Right atrium auricular region (tissue), 2 donors: ENCODE measurements at regions not wholly inside any gene's neighbourhood (a gene's known extent, or its start where the extent isn't known, plus 50 kb on each side); places are given as distances from the start of the nearest gene placed in this dataset.

Source experiments
- DNase-seq: peaks from one replicate; pipeline ENCODE4 v3.0.0-alpha.2; 2019; ENCODE audit warnings: low spot score
- H3K27ac ChIP-seq, 2 donors: fragments of 200-600 bp; sonication (generic); 1 replicate in 1 of 2; 2 replicates in 1 of 2; pipeline ENCODE4 v1.5.1; 2016 to 2019
- H3K27me3 ChIP-seq, 2 donors: fragments of 200-600 bp; sonication (generic); one replicate each; pipeline versions ENCODE4 v1.5.1 to v1.6.0; 2017 to 2019
- H3K36me3 ChIP-seq: fragments of 200-600 bp; sonication (generic); one replicate; pipeline ENCODE4 v1.5.1; 2016
- H3K4me1 ChIP-seq, 2 donors: fragments of 200-600 bp; sonication (generic); one replicate each; pipeline versions ENCODE4 v1.5.1 to v1.6.0; 2017 to 2019
- H3K4me3 ChIP-seq, 2 donors: fragments of 200-600 bp; sonication (generic); 1 replicate in 1 of 2; 2 replicates in 1 of 2; pipeline ENCODE4 v1.5.1; 2017 to 2019; ENCODE audit warnings: mild to moderate bottlenecking in 1 of 2, moderate library complexity in 1 of 2
- H3K9me3 ChIP-seq, 2 donors: fragments of 200-600 bp; sonication (generic); one replicate each; pipeline ENCODE4 v1.5.1; 2019
- CTCF ChIP-seq, 2 donors: fragments of 200-600 bp; sonication (generic); IDR thresholded peaks; one replicate each; pipeline ENCODE4 v1.5.1; 2019; ENCODE audit warnings: antibody characterized with exemption in 2 of 2

- H3K36me3 ChIP-seq, result no peaks in the 10 kb centered on the region
- TF ChIP-seq CTCF (IDR thresholded peaks at IDR 0.05), result no peak
- no peaks in the 10 kb centered on the region for H3K4me1 ChIP-seq
- H3K9me3 ChIP-seq, result peaks cover 0 to 26% of the 10 kb centered on the region in 2 donors
- H3K27me3 ChIP-seq, result no peaks in the 10 kb centered on the region
- DNase-seq, result no peak
- no peak overlapping the region for H3K27ac ChIP-seq
- H3K4me3 ChIP-seq, result no peak overlapping the region
Measured at GRCh38 chr14:83689265-83689664, 1840.7 kb upstream of the FLRT2 start.

- Histone ChIP-seq H3K9me3 (no peaks in the 10 kb centered on the region), H3K27ac (no peak overlapping the region), H3K4me1 (no peaks in the 10 kb centered on the region), H3K36me3 (no peaks in the 10 kb centered on the region), H3K4me3 (no peak overlapping the region), H3K27me3 (no peaks in the 10 kb centered on the region)
- DNase-seq, result no peak
- TF ChIP-seq CTCF (IDR thresholded peaks at IDR 0.05), result no peak
Measured at GRCh38 chr14:83697099-83697498, 1832.8 kb upstream of the FLRT2 start.

GRCh38 chr14:83702619-83703018 is 1827.3 kb upstream of the FLRT2 start:
- DNase-seq, result no peak
- no peaks in the 10 kb centered on the region for H3K27me3 ChIP-seq
- no peak for TF ChIP-seq CTCF (IDR thresholded peaks at IDR 0.05)

GRCh38 chr14:83706231-83706954 is 1823.6 kb upstream of the FLRT2 start:
- no peak overlapping the region for H3K27ac ChIP-seq
- no peaks in the 10 kb centered on the region for H3K9me3 ChIP-seq

More at GRCh38 chr14:83702619-83703018, 1827.3 kb upstream of the FLRT2 start:
- Histone ChIP-seq H3K36me3 (no peaks in the 10 kb centered on the region), H3K4me1 (no peaks in the 10 kb centered on the region), H3K9me3 (no peaks in the 10 kb centered on the region), H3K4me3 (no peak overlapping the region), H3K27ac (no peak overlapping the region)

GRCh38 chr14:83707056-83707455 is 1822.9 kb upstream of the FLRT2 start:
- H3K9me3 ChIP-seq, result no peaks in the 10 kb centered on the region
- no peaks in the 10 kb centered on the region for H3K36me3 ChIP-seq
- H3K4me3 ChIP-seq, result no peak overlapping the region
- DNase-seq, result no peak
- no peak overlapping the region for H3K27ac ChIP-seq
- H3K4me1 ChIP-seq, result no peaks in the 10 kb centered on the region
- TF ChIP-seq CTCF (IDR thresholded peaks at IDR 0.05), result no peak
- no peaks in the 10 kb centered on the region for H3K27me3 ChIP-seq

More at GRCh38 chr14:83706231-83706954, 1823.6 kb upstream of the FLRT2 start:
- DNase-seq, result no peak
- no peak for TF ChIP-seq CTCF (IDR thresholded peaks at IDR 0.05)
- Histone ChIP-seq H3K4me1 (no peaks in the 10 kb centered on the region), H3K4me3 (no peak overlapping the region), H3K36me3 (no peaks in the 10 kb centered on the region), H3K27me3 (no peaks in the 10 kb centered on the region)

GRCh38 chr14:83709116-83709515 is 1820.8 kb upstream of the FLRT2 start:
- H3K9me3 ChIP-seq, result no peaks in the 10 kb centered on the region
- H3K36me3 ChIP-seq, result no peaks in the 10 kb centered on the region
- no peaks in the 10 kb centered on the region for H3K4me1 ChIP-seq
- H3K4me3 ChIP-seq, result no peak overlapping the region
- no peak for TF ChIP-seq CTCF (IDR thresholded peaks at IDR 0.05)
- H3K27ac ChIP-seq, result no peak overlapping the region
- DNase-seq, result no peak
- H3K27me3 ChIP-seq, result no peaks in the 10 kb centered on the region
